IMR-90 (cell line): ENCODE measurements at regions not wholly inside any gene's neighbourhood (a gene's known extent, or its start where the extent isn't known, plus 50 kb on each side); places are given as distances from the start of the nearest gene placed in this dataset.

Source experiments
- ATAC-seq: fragments of 200-7000 bp; cut with Tn5 transposase; 2 replicates; pipeline ENCODE4 v1.9.1; 2020; ENCODE audit warnings: low read depth, mild to moderate bottlenecking, moderate library complexity
- BruUV-seq: library from RNA; stranded (reverse); fragments of 400-500 nt; replicated peaks from 2 replicates; lab custom pipeline; 2021; lab: Mats Ljungman, UMichigan
- CTCF ChIA-PET: fragments of 300-600 bp; formaldehyde crosslinking; extraction: SDS; loops from one replicate; lab custom pipeline; 2021; ENCODE audit warnings: antibody characterized with exemption; lab: Yijun Ruan, JAX
- POLR2A ChIA-PET: fragments of 300-600 bp; sonication (Branson Sonifier 250); formaldehyde crosslinking; loops from one replicate; lab custom pipeline; 2022; ENCODE audit warnings: antibody characterized with exemption; ENCODE audit not compliant: unreplicated experiment; lab: Charles Lee
- DNase-seq: peaks from one replicate; pipeline ENCODE4 v3.0.0; 2013
- H2AFZ ChIP-seq: replicated peaks from 2 replicates; pipeline ENCODE3; 2013; ENCODE audit warnings: low read length, mild to moderate bottlenecking; ENCODE audit not compliant: poor library complexity
- H2AK5ac ChIP-seq: 2 replicates; pipeline ENCODE4 v1.6.1; 2013; ENCODE audit warnings: low read depth, low read length, inconsistent platforms
- H2AK9ac ChIP-seq: replicated peaks from 2 replicates; pipeline ENCODE3; 2013; ENCODE audit warnings: mild to moderate bottlenecking, low read depth, low read length, moderate library complexity; ENCODE audit not compliant: poor library complexity
- H2BK120ac ChIP-seq: 2 replicates; pipeline ENCODE4 v1.6.1; 2013; ENCODE audit warnings: low read depth, low read length, inconsistent platforms
- H2BK15ac ChIP-seq: 3 replicates; pipeline ENCODE4 v1.6.1; 2013; ENCODE audit warnings: low read depth, low read length, inconsistent platforms
- H2BK20ac ChIP-seq: 2 replicates; pipeline ENCODE4 v1.6.1; 2013; ENCODE audit warnings: low read depth, mild to moderate bottlenecking, inconsistent platforms, low read length, moderate library complexity
- H2BK5ac ChIP-seq: 2 replicates; pipeline ENCODE4 v1.6.1; 2013; ENCODE audit warnings: mild to moderate bottlenecking, low read depth, low read length, inconsistent platforms; ENCODE audit not compliant: poor library complexity, severe bottlenecking
- H3K14ac ChIP-seq: replicated peaks from 2 replicates; pipeline ENCODE4 v1.6.1; 2013; ENCODE audit warnings: low read depth, low read length, inconsistent platforms
- H3K18ac ChIP-seq: 2 replicates; pipeline ENCODE4 v1.6.1; 2013; ENCODE audit warnings: low read depth, low read length, control low read depth
- H3K23ac ChIP-seq: 2 replicates; pipeline ENCODE4 v1.6.1; 2013; ENCODE audit warnings: low read depth, low read length, inconsistent platforms
- H3K27ac ChIP-seq: 2 replicates; pipeline ENCODE4 v1.5.1; 2013; ENCODE audit warnings: mild to moderate bottlenecking, control low read depth, low read length; ENCODE audit not compliant: insufficient read depth
- H3K27me3 ChIP-seq: 2 replicates; pipeline ENCODE4 v1.6.1; 2013; ENCODE audit warnings: low read length; ENCODE audit not compliant: control insufficient read depth, insufficient read depth
- H3K36me3 ChIP-seq: 2 replicates; pipeline ENCODE4 v1.6.1; 2013; ENCODE audit warnings: low read length, mixed read lengths; ENCODE audit not compliant: control insufficient read depth, insufficient read depth
- H3K4ac ChIP-seq: 2 replicates; pipeline ENCODE4 v1.6.1; 2013; ENCODE audit warnings: low read depth, low read length, inconsistent platforms
- H3K4me1 ChIP-seq: 2 replicates; pipeline ENCODE4 v1.6.1; 2013; ENCODE audit warnings: low read length, mixed read lengths; ENCODE audit not compliant: control insufficient read depth, insufficient read depth
- H3K4me2 ChIP-seq: 2 replicates; pipeline ENCODE4 v1.6.1; 2013; ENCODE audit warnings: low read depth, mild to moderate bottlenecking, control low read depth, low read length, moderate library complexity
- H3K4me3 ChIP-seq: 2 replicates; pipeline ENCODE4 v1.5.1; 2013; ENCODE audit warnings: low read depth, mild to moderate bottlenecking, control low read depth, low read length, moderate library complexity; ENCODE audit not compliant: insufficient read depth
- H3K56ac ChIP-seq: 2 replicates; pipeline ENCODE4 v1.6.1; 2013; ENCODE audit warnings: low read length, inconsistent platforms; ENCODE audit not compliant: insufficient read depth; ENCODE audit errors: extremely low read depth
- H3K79me1 ChIP-seq, 2 experiments: 2 replicates each; pipeline ENCODE4 v1.6.1; 2013; ENCODE audit warnings: low read length in 2 of 2, inconsistent platforms in 1 of 2, low read depth in 1 of 2
- H3K9ac ChIP-seq: 2 replicates; pipeline ENCODE4 v1.6.1; 2013; ENCODE audit warnings: low read depth, low read length, control low read depth
- H3K9me1 ChIP-seq: 2 replicates; pipeline ENCODE4 v1.6.1; 2013; ENCODE audit warnings: low read length, inconsistent platforms; ENCODE audit not compliant: insufficient read depth
- H3K9me3 ChIP-seq: 2 replicates; pipeline ENCODE4 v1.6.1; 2013; ENCODE audit warnings: low read length; ENCODE audit not compliant: control insufficient read depth, insufficient read depth
- H4K20me1 ChIP-seq: 2 replicates; pipeline ENCODE4 v1.6.1; 2013; ENCODE audit warnings: low read length, inconsistent platforms; ENCODE audit not compliant: insufficient read depth
- H4K5ac ChIP-seq: 2 replicates; pipeline ENCODE4 v1.6.1; 2013; ENCODE audit warnings: mild to moderate bottlenecking, low read depth, low read length, control low read depth
- H4K8ac ChIP-seq, 2 experiments: 2 replicates each; pipeline ENCODE4 v1.6.1; 2013; ENCODE audit warnings: low read depth in 2 of 2, low read length in 2 of 2, control low read depth in 1 of 2, inconsistent platforms in 1 of 2
- H4K91ac ChIP-seq: 2 replicates; pipeline ENCODE4 v1.6.1; 2013; ENCODE audit warnings: low read depth, low read length, inconsistent platforms; ENCODE audit not compliant: insufficient read depth
- BHLHE40 ChIP-seq: fragments of 150-350 bp; IDR thresholded peaks from 2 replicates; pipeline ENCODE4 v1.6.1; 2016; ENCODE audit warnings: mild to moderate bottlenecking, low read depth, low read length
- CEBPB ChIP-seq: IDR thresholded peaks from 2 replicates; pipeline ENCODE4 v1.6.1; 2012; ENCODE audit warnings: low read depth, low read length, improper control_type of control experiment
- CHD1 ChIP-seq: IDR thresholded peaks from 2 replicates; pipeline ENCODE4 v1.6.1; 2012; ENCODE audit warnings: low read depth, low read length, improper control_type of control experiment
- FOS ChIP-seq: fragments of 150-350 bp; IDR thresholded peaks from 2 replicates; pipeline ENCODE4 v1.6.1; 2016; ENCODE audit warnings: low read depth, low read length
- MAZ ChIP-seq: IDR thresholded peaks from 2 replicates; pipeline ENCODE4 v1.6.1; 2012; ENCODE audit warnings: low read depth, mild to moderate bottlenecking, low read length, improper control_type of control experiment, moderate library complexity, borderline replicate concordance
- MXI1 ChIP-seq: IDR thresholded peaks from 2 replicates; pipeline ENCODE4 v1.6.1; 2012; ENCODE audit warnings: low read depth, mild to moderate bottlenecking, low read length, moderate library complexity, borderline replicate concordance
- NFE2L2 ChIP-seq: fragments of 150-350 bp; IDR thresholded peaks from 2 replicates; pipeline ENCODE4 v1.6.1; 2016; ENCODE audit warnings: low read depth, mild to moderate bottlenecking, low read length
- POLR2A ChIP-seq: IDR thresholded peaks from 2 replicates; pipeline ENCODE4 v1.6.1; 2012; ENCODE audit warnings: mild to moderate bottlenecking, low read depth, low read length
- RAD21 ChIP-seq: IDR thresholded peaks from 2 replicates; pipeline ENCODE4 v1.6.1; 2012; ENCODE audit warnings: low read length, improper control_type of control experiment
- RCOR1 ChIP-seq: IDR thresholded peaks from 2 replicates; pipeline ENCODE4 v1.6.1; 2012; ENCODE audit warnings: mild to moderate bottlenecking, low read length, improper control_type of control experiment; ENCODE audit not compliant: insufficient replicate concordance
- RFX5 ChIP-seq: IDR thresholded peaks from 2 replicates; pipeline ENCODE4 v1.8.0; 2012; ENCODE audit warnings: low read depth, mild to moderate bottlenecking, low read length, moderate library complexity
- SMC3 ChIP-seq: fragments of 150-350 bp; IDR thresholded peaks from 2 replicates; pipeline ENCODE4 v1.6.1; 2016; ENCODE audit warnings: low read depth, mild to moderate bottlenecking, antibody characterized with exemption, low read length, moderate library complexity
- WGBS, 2 experiments: methylation state at CpG; one replicate each; pipeline versions ENCODE4 v1.1.5 to v1.1.7; 2013; ENCODE audit warnings: missing lambda C conversion rate in 2 of 2; ENCODE audit not compliant: insufficient read length in 1 of 2; ENCODE audit errors: extremely low coverage in 2 of 2; 5-methylcytosine and 5-hydroxymethylcytosine counted together
- dilution Hi-C: fragments of 300-500 bp; cut with HindIII; formaldehyde crosslinking; loops from one replicate; pipeline ENCODE4 v1.14.3; 2018; ENCODE audit warnings: low sequenced_read_pairs; ENCODE audit not compliant: unreplicated experiment
- in situ Hi-C: fragments of 300-500 bp; cut with MboI; formaldehyde crosslinking; loops from 3 replicates; pipeline ENCODE4 v1.14.3; 2019; ENCODE audit warnings: low sequenced_read_pairs, inconsistent platforms, mixed read lengths
- intact Hi-C: fragments of 100-400 bp; cut with micrococcal nuclease; formaldehyde crosslinking; loops from 2 replicates; pipeline ENCODE4 v1.10.0; 2022
- TF ChIP-seq, protein P1 (sequence below): fragments of 150-350 bp; IDR thresholded peaks from 2 replicates; pipeline ENCODE4 v1.6.1; 2016; ENCODE audit warnings: low read depth, mild to moderate bottlenecking, low read length, moderate library complexity, borderline replicate concordance
- TF ChIP-seq, protein P2 (sequence below): conservative IDR thresholded peaks from 2 replicates; pipeline ENCODE4 v1.5.1; 2012; ENCODE audit warnings: mild to moderate bottlenecking, low read depth, low read length, improper control_type of control experiment

GRCh38 chr2:136286423-136286822 is 168.5 kb upstream of the CXCR4 start:
- H3K4me3 ChIP-seq = no peak overlapping the region
- ChIA-PET POLR2A (no interaction called here), CTCF (no interaction called here)
- no peak overlapping the region for H2BK120ac ChIP-seq
- H3K4me2 ChIP-seq = no peak overlapping the region
- dilution Hi-C loops (no loop called here), in situ Hi-C loops (no loop called here), intact Hi-C loops (no loop called here)
- H4K8ac ChIP-seq = no peak overlapping the region
- WGBS, 2 experiments = 40% methylated on average over 1 of the region's 3 CpGs; no CpG with 5 or more reads in 1 of the 2 experiments
- no peak overlapping the region for H2BK5ac ChIP-seq
- no peaks in the 10 kb centered on the region for H3K4me1 ChIP-seq
- H3K18ac ChIP-seq = no peak overlapping the region
- H3K23ac ChIP-seq = no peak overlapping the region
- no peak for ATAC-seq
- no peak for DNase-seq
- TF ChIP-seq CHD1 = no peak
- TF ChIP-seq BHLHE40 = no peak
- no peak for TF ChIP-seq RFX5
- no peak for TF ChIP-seq RAD21
- TF ChIP-seq MAZ = no peak
- no peak for TF ChIP-seq NFE2L2
- no peak for TF ChIP-seq SMC3
- TF ChIP-seq, protein P1, sequence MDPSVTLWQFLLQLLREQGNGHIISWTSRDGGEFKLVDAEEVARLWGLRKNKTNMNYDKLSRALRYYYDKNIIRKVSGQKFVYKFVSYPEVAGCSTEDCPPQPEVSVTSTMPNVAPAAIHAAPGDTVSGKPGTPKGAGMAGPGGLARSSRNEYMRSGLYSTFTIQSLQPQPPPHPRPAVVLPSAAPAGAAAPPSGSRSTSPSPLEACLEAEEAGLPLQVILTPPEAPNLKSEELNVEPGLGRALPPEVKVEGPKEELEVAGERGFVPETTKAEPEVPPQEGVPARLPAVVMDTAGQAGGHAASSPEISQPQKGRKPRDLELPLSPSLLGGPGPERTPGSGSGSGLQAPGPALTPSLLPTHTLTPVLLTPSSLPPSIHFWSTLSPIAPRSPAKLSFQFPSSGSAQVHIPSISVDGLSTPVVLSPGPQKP = no peak
- TF ChIP-seq POLR2A = no peak
- TF ChIP-seq CEBPB = no peak
- no peak for TF ChIP-seq MXI1
- TF ChIP-seq RCOR1 = no peak
- TF ChIP-seq, protein P2, sequence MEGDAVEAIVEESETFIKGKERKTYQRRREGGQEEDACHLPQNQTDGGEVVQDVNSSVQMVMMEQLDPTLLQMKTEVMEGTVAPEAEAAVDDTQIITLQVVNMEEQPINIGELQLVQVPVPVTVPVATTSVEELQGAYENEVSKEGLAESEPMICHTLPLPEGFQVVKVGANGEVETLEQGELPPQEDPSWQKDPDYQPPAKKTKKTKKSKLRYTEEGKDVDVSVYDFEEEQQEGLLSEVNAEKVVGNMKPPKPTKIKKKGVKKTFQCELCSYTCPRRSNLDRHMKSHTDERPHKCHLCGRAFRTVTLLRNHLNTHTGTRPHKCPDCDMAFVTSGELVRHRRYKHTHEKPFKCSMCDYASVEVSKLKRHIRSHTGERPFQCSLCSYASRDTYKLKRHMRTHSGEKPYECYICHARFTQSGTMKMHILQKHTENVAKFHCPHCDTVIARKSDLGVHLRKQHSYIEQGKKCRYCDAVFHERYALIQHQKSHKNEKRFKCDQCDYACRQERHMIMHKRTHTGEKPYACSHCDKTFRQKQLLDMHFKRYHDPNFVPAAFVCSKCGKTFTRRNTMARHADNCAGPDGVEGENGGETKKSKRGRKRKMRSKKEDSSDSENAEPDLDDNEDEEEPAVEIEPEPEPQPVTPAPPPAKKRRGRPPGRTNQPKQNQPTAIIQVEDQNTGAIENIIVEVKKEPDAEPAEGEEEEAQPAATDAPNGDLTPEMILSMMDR = no peak
- no peak for TF ChIP-seq FOS
- no peaks in the 10 kb centered on the region for H4K20me1 ChIP-seq
- H3K27ac ChIP-seq = no peak overlapping the region
- no peak overlapping the region for H4K91ac ChIP-seq
- no peak overlapping the region for H2BK15ac ChIP-seq
- H2BK20ac ChIP-seq = no peak overlapping the region
- no peak overlapping the region for H2AK9ac ChIP-seq
- H3K36me3 ChIP-seq = no peaks in the 10 kb centered on the region
- H2AK5ac ChIP-seq = no peak overlapping the region
- no peak overlapping the region for H3K9ac ChIP-seq
- no peaks in the 10 kb centered on the region for H3K27me3 ChIP-seq
- H3K14ac ChIP-seq = no peak overlapping the region
- no TSS peak for BruUV-seq
- no peaks in the 10 kb centered on the region for H3K9me3 ChIP-seq
- H3K79me1 ChIP-seq = no peaks in the 10 kb centered on the region
- H2AFZ ChIP-seq = no peak overlapping the region
- H3K56ac ChIP-seq = no peak overlapping the region
- no peaks in the 10 kb centered on the region for H3K9me1 ChIP-seq
- no peak overlapping the region for H4K5ac ChIP-seq
- H3K4ac ChIP-seq = no peak overlapping the region
